ENCODE measurements at regions not wholly inside any gene's neighbourhood (a gene's known extent, or its start where the extent isn't known, plus 50 kb on each side); places are given as distances from the start of the nearest gene placed in this dataset.

- TF ChIP-seq CTCF (IDR thresholded peaks at IDR 0.05; ENCODE audit: low read depth, low read length), result no peak
- TF ChIP-seq POLR2A (IDR thresholded peaks at IDR 0.05; ENCODE audit: extremely low read depth, insufficient read length), result no peak
- no peak for TF ChIP-seq MAX (IDR thresholded peaks at IDR 0.05; ENCODE audit: low read depth, low read length)
Observed at GRCh38 chr11:13169709-13170108, 107.9 kb upstream of the BMAL1 start.
